Endodermal cell (in vitro differentiated cells): ENCODE measurements at regions not wholly inside any gene's neighbourhood (a gene's known extent, or its start where the extent isn't known, plus 50 kb on each side); places are given as distances from the start of the nearest gene placed in this dataset.

ENCODE experiments used
- DNase-seq: peaks from one replicate; pipeline ENCODE4 v3.0.0-alpha.2; 2017
- H3K27ac ChIP-seq: 2 replicates; pipeline ENCODE4 v1.5.1; 2013; ENCODE audit warnings: mild to moderate bottlenecking, low read depth, low read length, moderate library complexity
- H3K27me3 ChIP-seq: 2 replicates; pipeline ENCODE4 v1.6.1; 2013; ENCODE audit warnings: mild to moderate bottlenecking, low read length, moderate library complexity; ENCODE audit not compliant: insufficient read depth, control insufficient read depth, poor library complexity, severe bottlenecking
- H3K36me3 ChIP-seq: 2 replicates; pipeline ENCODE4 v1.7.0; 2013; ENCODE audit warnings: mild to moderate bottlenecking, low read length, moderate library complexity; ENCODE audit not compliant: control insufficient read depth, insufficient read depth
- H3K4me1 ChIP-seq: one replicate; pipeline ENCODE4 v1.7.0; 2013; ENCODE audit warnings: low read length; ENCODE audit not compliant: control insufficient read depth, insufficient read depth
- H3K4me3 ChIP-seq: 2 replicates; pipeline ENCODE4 v1.5.1; 2013; ENCODE audit warnings: mild to moderate bottlenecking, low read length, moderate library complexity
- H3K9ac ChIP-seq: 2 replicates; pipeline ENCODE4 v1.6.1; 2013; ENCODE audit warnings: mild to moderate bottlenecking, low read length, moderate library complexity; ENCODE audit not compliant: poor library complexity, severe bottlenecking; ENCODE audit errors: extremely low read depth
- H3K9me3 ChIP-seq: 2 replicates; pipeline ENCODE4 v1.6.1; 2013; ENCODE audit warnings: mild to moderate bottlenecking, low read length, moderate library complexity; ENCODE audit not compliant: control insufficient read depth
- H3K27ac Mint-ChIP-seq: 2 replicates; pipeline ENCODE4 v1.8.0; 2020; ENCODE audit warnings: mixed read lengths
- H3K27me3 Mint-ChIP-seq: 2 replicates; pipeline ENCODE4 v1.8.0; 2021; ENCODE audit warnings: mild to moderate bottlenecking, mixed read lengths; ENCODE audit not compliant: insufficient read depth
- H3K36me3 Mint-ChIP-seq: 2 replicates; pipeline ENCODE4 v1.8.0; 2020; ENCODE audit warnings: low read depth, mixed read lengths
- H3K4me1 Mint-ChIP-seq: 2 replicates; pipeline ENCODE4 v1.8.0; 2020; ENCODE audit warnings: mixed read lengths
- H3K4me3 Mint-ChIP-seq: 2 replicates; pipeline ENCODE4 v1.8.0; 2020; ENCODE audit warnings: mild to moderate bottlenecking, moderate library complexity, mixed read lengths
- H3K9me3 Mint-ChIP-seq: 2 replicates; pipeline ENCODE4 v1.8.0; 2020; ENCODE audit warnings: mild to moderate bottlenecking, mixed read lengths
- CTCF ChIP-seq: fragments of 200-600 bp; sonication (generic); conservative IDR thresholded peaks from 2 replicates; pipeline ENCODE4 v1.5.0; 2021; ENCODE audit warnings: antibody characterized with exemption, mild to moderate bottlenecking
- WGBS, 2 experiments: methylation state at CpG; one replicate each; pipeline versions ENCODE4 v1.1.5 to v1.1.7; 2013; ENCODE audit warnings: missing lambda C conversion rate in 2 of 2, mixed read lengths in 1 of 2; ENCODE audit not compliant: insufficient coverage in 1 of 2, insufficient read length in 1 of 2; 5-methylcytosine and 5-hydroxymethylcytosine counted together

- Histone ChIP-seq H3K27me3 (no peaks in the 10 kb centered on the region), H3K9me3 (no peaks in the 10 kb centered on the region), H3K36me3 (no peaks in the 10 kb centered on the region), H3K27ac (no peak overlapping the region), H3K4me1 (no peaks in the 10 kb centered on the region), H3K9ac (no peak overlapping the region), H3K4me3 (no peak overlapping the region)
- no peak overlapping the region for H3K4me3 Mint-ChIP-seq
- no peak overlapping the region for H3K27ac Mint-ChIP-seq
- TF ChIP-seq CTCF: no peak
- no peaks in the 10 kb centered on the region for H3K27me3 Mint-ChIP-seq
- peaks cover 41% of the 10 kb centered on the region for H3K9me3 Mint-ChIP-seq
- H3K36me3 Mint-ChIP-seq: no peaks in the 10 kb centered on the region
- no peaks in the 10 kb centered on the region for H3K4me1 Mint-ChIP-seq
- DNase-seq: no peak
These were observed 251.0 kb downstream of the ZNF674 start for GRCh38 chrX:46294234-46294633.

DNA sequence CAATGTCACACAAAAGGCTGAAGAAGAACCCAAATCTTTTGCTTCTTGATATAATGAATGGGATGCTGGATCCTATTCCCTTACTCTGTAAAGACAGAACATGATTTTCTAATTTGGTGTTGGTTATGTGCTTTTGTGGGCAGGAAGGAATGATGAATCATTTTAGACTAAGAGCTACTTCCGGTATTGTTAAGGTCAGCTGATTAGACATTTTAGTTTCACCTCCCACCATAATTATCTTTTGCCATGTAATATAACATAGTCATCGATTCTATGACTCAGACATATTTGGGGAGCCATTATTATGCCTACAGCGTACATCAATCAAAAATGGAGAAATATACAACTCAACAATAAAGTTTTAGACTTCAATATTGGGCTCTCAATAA is 265.3 kb downstream of the ZNF674 start:
- Histone ChIP-seq H3K27me3 (no peaks in the 10 kb centered on the region), H3K9ac (no peak overlapping the region), H3K4me1 (no peaks in the 10 kb centered on the region), H3K4me3 (no peak overlapping the region), H3K27ac (no peak overlapping the region), H3K36me3 (no peaks in the 10 kb centered on the region), H3K9me3 (no peaks in the 10 kb centered on the region)
- Mint-ChIP-seq H3K36me3 (peaks cover 3% of the 10 kb centered on the region), H3K9me3 (peaks cover 35% of the 10 kb centered on the region), H3K27ac (no peak overlapping the region), H3K4me3 (no peak overlapping the region), H3K27me3 (no peaks in the 10 kb centered on the region), H3K4me1 (peaks cover 3% of the 10 kb centered on the region)
- no peak for DNase-seq
- TF ChIP-seq CTCF: no peak
- WGBS, 2 experiments: 83% methylated on average over 2 of the region's 3 CpGs; no CpG with 5 or more reads in 1 of the 2 experiments

- Histone ChIP-seq H3K27me3 (no peaks in the 10 kb centered on the region), H3K9ac (no peak overlapping the region), H3K4me1 (no peaks in the 10 kb centered on the region), H3K4me3 (no peak overlapping the region), H3K36me3 (no peaks in the 10 kb centered on the region), H3K27ac (no peak overlapping the region), H3K9me3 (no peaks in the 10 kb centered on the region)
- TF ChIP-seq CTCF: no peak
- peaks cover 36% of the 10 kb centered on the region for H3K9me3 Mint-ChIP-seq
- H3K27ac Mint-ChIP-seq: peak overlapping the region; percentile 7
- peaks cover 3% of the 10 kb centered on the region for H3K36me3 Mint-ChIP-seq
- peaks cover 3% of the 10 kb centered on the region for H3K4me1 Mint-ChIP-seq
- no peak overlapping the region for H3K4me3 Mint-ChIP-seq
- H3K27me3 Mint-ChIP-seq: no peaks in the 10 kb centered on the region
- DNase-seq: no peak
- WGBS, 2 experiments: 67% methylated on average over 4 of the region's 4 CpGs; no CpG with 5 or more reads in 1 of the 2 experiments
These were observed 265.9 kb downstream of the ZNF674 start for GRCh38 chrX:46279214-46279924.
